Adrenal gland (tissue), 5 donors: ENCODE measurements at regions not wholly inside any gene's neighbourhood (a gene's known extent, or its start where the extent isn't known, plus 50 kb on each side); places are given as distances from the start of the nearest gene placed in this dataset.

Experiments used
- POLR2A ChIP-seq, 2 donors: fragments of 450-650 bp; IDR thresholded peaks; one replicate each; pipeline ENCODE4 v1.6.1; 2017; ENCODE audit warnings: antibody characterized with exemption in 2 of 2, mild to moderate bottlenecking in 2 of 2, moderate library complexity in 1 of 2
- TF ChIP-seq, protein P1 (sequence below), 6 experiments: fragments of 450-650 bp in 4 of 6; fragments of 200-600 bp in 2 of 6; sonication (generic) in 1 of 6; IDR thresholded peaks; 1 replicate in 5 of 6; 2 replicates in 1 of 6; pipeline versions ENCODE4 v1.5.1 to v1.8.0; 2016 to 2021; ENCODE audit warnings: antibody characterized with exemption in 6 of 6, mild to moderate bottlenecking in 2 of 6, moderate library complexity in 1 of 6
- donor health status: DM: no; HTN: no; CAD: no.

DNA sequence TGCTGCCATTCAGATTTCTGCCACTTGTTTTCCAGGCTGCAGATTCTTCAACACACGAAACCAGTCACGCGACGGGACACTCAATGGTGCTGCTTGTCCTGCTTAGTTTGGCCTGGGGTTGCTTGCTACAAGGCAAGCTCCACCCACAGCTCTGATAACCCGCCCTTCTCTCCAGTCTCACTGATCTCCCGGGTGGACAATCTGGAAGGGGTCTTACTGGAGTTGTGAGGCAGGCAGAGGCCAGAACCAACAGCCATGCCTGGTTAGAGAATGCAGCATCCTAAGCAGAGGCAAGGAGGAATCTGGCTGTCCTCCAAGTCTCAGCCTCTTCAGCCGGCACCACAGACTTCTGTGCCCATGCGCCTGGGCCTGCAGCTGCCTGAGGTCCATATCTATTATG, 119.1 kb downstream of the KCNJ12 start:
- TF ChIP-seq, protein P1, sequence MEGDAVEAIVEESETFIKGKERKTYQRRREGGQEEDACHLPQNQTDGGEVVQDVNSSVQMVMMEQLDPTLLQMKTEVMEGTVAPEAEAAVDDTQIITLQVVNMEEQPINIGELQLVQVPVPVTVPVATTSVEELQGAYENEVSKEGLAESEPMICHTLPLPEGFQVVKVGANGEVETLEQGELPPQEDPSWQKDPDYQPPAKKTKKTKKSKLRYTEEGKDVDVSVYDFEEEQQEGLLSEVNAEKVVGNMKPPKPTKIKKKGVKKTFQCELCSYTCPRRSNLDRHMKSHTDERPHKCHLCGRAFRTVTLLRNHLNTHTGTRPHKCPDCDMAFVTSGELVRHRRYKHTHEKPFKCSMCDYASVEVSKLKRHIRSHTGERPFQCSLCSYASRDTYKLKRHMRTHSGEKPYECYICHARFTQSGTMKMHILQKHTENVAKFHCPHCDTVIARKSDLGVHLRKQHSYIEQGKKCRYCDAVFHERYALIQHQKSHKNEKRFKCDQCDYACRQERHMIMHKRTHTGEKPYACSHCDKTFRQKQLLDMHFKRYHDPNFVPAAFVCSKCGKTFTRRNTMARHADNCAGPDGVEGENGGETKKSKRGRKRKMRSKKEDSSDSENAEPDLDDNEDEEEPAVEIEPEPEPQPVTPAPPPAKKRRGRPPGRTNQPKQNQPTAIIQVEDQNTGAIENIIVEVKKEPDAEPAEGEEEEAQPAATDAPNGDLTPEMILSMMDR (IDR thresholded peaks at IDR 0.05), result no peak
- no peak for TF ChIP-seq POLR2A (IDR thresholded peaks at IDR 0.05)
